Neural cell (in vitro differentiated cells): ENCODE measurements at regions not wholly inside any gene's neighbourhood (a gene's known extent, or its start where the extent isn't known, plus 50 kb on each side); places are given as distances from the start of the nearest gene placed in this dataset.

Source experiments
- H2AFZ ChIP-seq: fragments of 200-600, 300-800 bp; sonication (generic), shearing (Covaris generic); 2 replicates; pipeline ENCODE4 v1.6.0; 2014; ENCODE audit warnings: low read depth, mild to moderate bottlenecking, antibody characterized with exemption, low read length, moderate library complexity
- H3F3A ChIP-seq: fragments of 200-600 bp; shearing (Covaris generic); 2 replicates; pipeline ENCODE4 v1.6.1; 2016; ENCODE audit warnings: mild to moderate bottlenecking, moderate library complexity, mixed read lengths, antibody characterized with exemption, low read length; ENCODE audit not compliant: insufficient read depth, poor library complexity, severe bottlenecking
- H3K27ac ChIP-seq: fragments of 200-600, 300-800 bp; sonication (generic), shearing (Covaris generic); 2 replicates; pipeline ENCODE4 v1.5.1; 2014; ENCODE audit warnings: mild to moderate bottlenecking, low read length, moderate library complexity
- H3K27me3 ChIP-seq: fragments of 300-800, 200-600 bp; sonication (generic), shearing (Covaris generic); 2 replicates; pipeline ENCODE4 v1.6.0; 2014; ENCODE audit warnings: mild to moderate bottlenecking, low read depth, low read length, moderate library complexity; ENCODE audit not compliant: insufficient read depth
- H3K36me3 ChIP-seq: fragments of 300-800, 200-600 bp; sonication (generic), shearing (Covaris generic); 2 replicates; pipeline ENCODE4 v1.5.1; 2014; ENCODE audit warnings: mild to moderate bottlenecking, antibody characterized with exemption, low read length, moderate library complexity; ENCODE audit not compliant: insufficient read depth
- H3K4me2 ChIP-seq: fragments of 300-800, 200-600 bp; sonication (generic), shearing (Covaris generic); 2 replicates; pipeline ENCODE4 v1.6.0; 2014; ENCODE audit warnings: mild to moderate bottlenecking, low read length
- H3K4me3 ChIP-seq: fragments of 300-800, 200-600 bp; sonication (generic), shearing (Covaris generic); 2 replicates; pipeline ENCODE4 v1.5.1; 2014; ENCODE audit warnings: mild to moderate bottlenecking, low read length, moderate library complexity
- H3K79me2 ChIP-seq: fragments of 200-600 bp; shearing (Covaris generic); replicated peaks from 2 replicates; pipeline ENCODE4 v1.6.0; 2014; ENCODE audit warnings: mild to moderate bottlenecking, low read length, moderate library complexity; ENCODE audit not compliant: insufficient read depth
- H3K9ac ChIP-seq: fragments of 300-800, 200-600 bp; sonication (generic), shearing (Covaris generic); 2 replicates; pipeline ENCODE4 v1.6.1; 2016; ENCODE audit warnings: mild to moderate bottlenecking, low read length, mixed read lengths
- H3K9me2 ChIP-seq: fragments of 200-600 bp; shearing (Covaris generic); 2 replicates; pipeline ENCODE4 v1.6.1; 2016; ENCODE audit warnings: mild to moderate bottlenecking, low read length, mixed read lengths; ENCODE audit not compliant: insufficient read depth
- H3K9me3 ChIP-seq: fragments of 200-600, 300-800 bp; sonication (generic), shearing (Covaris generic); 2 replicates; pipeline ENCODE4 v1.6.1; 2016; ENCODE audit warnings: mild to moderate bottlenecking, mixed run types, low read length, moderate library complexity, mixed read lengths
- H4K20me1 ChIP-seq: fragments of 200-600 bp; shearing (Covaris generic); 2 replicates; pipeline ENCODE4 v1.6.1; 2016; ENCODE audit warnings: mild to moderate bottlenecking, mixed run types; ENCODE audit not compliant: insufficient read depth
- EP300 ChIP-seq: fragments of 450-650 bp; conservative IDR thresholded peaks from 2 replicates; pipeline ENCODE4 v1.6.1; 2014; ENCODE audit warnings: antibody characterized with exemption, mild to moderate bottlenecking, moderate library complexity; ENCODE audit not compliant: poor library complexity, severe bottlenecking
- EZH2 ChIP-seq: fragments of 200-600, 300-800 bp; shearing (Covaris generic), sonication (generic); IDR thresholded peaks from 2 replicates; pipeline ENCODE4 v1.6.1; 2014; ENCODE audit warnings: antibody characterized with exemption, low read length, borderline replicate concordance, mild to moderate bottlenecking; ENCODE audit not compliant: insufficient read depth, poor library complexity, severe bottlenecking
- MXI1 ChIP-seq: fragments of 450-650 bp; conservative IDR thresholded peaks from 2 replicates; pipeline ENCODE4 v1.6.1; 2014; ENCODE audit warnings: antibody characterized with exemption, mild to moderate bottlenecking; ENCODE audit not compliant: poor library complexity, severe bottlenecking
- POLR2AphosphoS5 ChIP-seq: IDR thresholded peaks from 2 replicates; pipeline ENCODE4 v1.6.1; 2012
- RAD21 ChIP-seq: fragments of 450-650 bp; conservative IDR thresholded peaks from 2 replicates; pipeline ENCODE4 v1.6.1; 2014; ENCODE audit warnings: antibody characterized with exemption, mild to moderate bottlenecking, moderate library complexity
- REST ChIP-seq: IDR thresholded peaks from 2 replicates; pipeline ENCODE4 v1.6.1; 2012; ENCODE audit warnings: borderline replicate concordance
- SMC3 ChIP-seq: fragments of 450-650 bp; conservative IDR thresholded peaks from 2 replicates; pipeline ENCODE4 v1.6.1; 2014; ENCODE audit warnings: antibody characterized with exemption, mild to moderate bottlenecking, moderate library complexity; ENCODE audit not compliant: poor library complexity
- TAF1 ChIP-seq: IDR thresholded peaks from 2 replicates; pipeline ENCODE4 v1.6.1; 2012; ENCODE audit warnings: low read depth
- TF ChIP-seq, protein P1 (sequence below): fragments of 450-650 bp; IDR thresholded peaks from 2 replicates; pipeline ENCODE4 v1.5.1; 2014; ENCODE audit warnings: antibody characterized with exemption, mild to moderate bottlenecking, moderate library complexity; ENCODE audit not compliant: poor library complexity, severe bottlenecking

DNA sequence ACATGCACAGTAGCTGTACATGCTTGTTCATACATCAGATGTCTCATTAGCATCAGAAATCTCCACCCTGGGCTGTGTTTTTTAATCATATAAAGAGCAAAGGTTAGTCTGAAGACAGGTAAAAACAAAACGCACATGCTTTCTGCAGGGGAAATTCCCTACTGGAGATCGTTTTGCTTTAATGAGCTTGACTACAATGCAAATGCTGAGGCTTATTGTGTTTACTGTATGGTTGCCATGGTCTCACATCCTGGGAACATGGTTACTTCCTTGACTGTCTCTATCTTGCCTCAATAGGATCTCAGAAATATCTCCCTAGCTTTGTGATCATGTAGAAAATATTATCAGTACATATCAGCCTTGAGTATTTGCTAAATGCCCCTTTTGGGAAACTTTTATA is 336.5 kb upstream of the TFPI start:
- Histone ChIP-seq H2AFZ (no peak overlapping the region), H3K79me2 (no peaks in the 10 kb centered on the region), H3K9me3 (no peaks in the 10 kb centered on the region), H3K4me3 (no peak overlapping the region), H3K4me2 (no peak overlapping the region), H3K9ac (no peak overlapping the region), H3K27ac (no peak overlapping the region), H4K20me1 (no peaks in the 10 kb centered on the region), H3K27me3 (no peaks in the 10 kb centered on the region), H3K36me3 (no peaks in the 10 kb centered on the region), H3K9me2 (no peaks in the 10 kb centered on the region), H3F3A (no peaks in the 10 kb centered on the region)
- no peak for TF ChIP-seq MXI1
- no peak for TF ChIP-seq POLR2AphosphoS5
- no peak for TF ChIP-seq SMC3
- no peak for TF ChIP-seq RAD21

- H2AFZ ChIP-seq, result no peak overlapping the region
- H4K20me1 ChIP-seq, result no peaks in the 10 kb centered on the region
- H3K4me3 ChIP-seq, result no peak overlapping the region
- TF ChIP-seq RAD21 (no peak), EZH2 (no peak), TAF1 (no peak), REST (no peak), MXI1 (no peak), POLR2AphosphoS5 (no peak), EP300 (no peak), SMC3 (no peak)
- TF ChIP-seq, protein P1, sequence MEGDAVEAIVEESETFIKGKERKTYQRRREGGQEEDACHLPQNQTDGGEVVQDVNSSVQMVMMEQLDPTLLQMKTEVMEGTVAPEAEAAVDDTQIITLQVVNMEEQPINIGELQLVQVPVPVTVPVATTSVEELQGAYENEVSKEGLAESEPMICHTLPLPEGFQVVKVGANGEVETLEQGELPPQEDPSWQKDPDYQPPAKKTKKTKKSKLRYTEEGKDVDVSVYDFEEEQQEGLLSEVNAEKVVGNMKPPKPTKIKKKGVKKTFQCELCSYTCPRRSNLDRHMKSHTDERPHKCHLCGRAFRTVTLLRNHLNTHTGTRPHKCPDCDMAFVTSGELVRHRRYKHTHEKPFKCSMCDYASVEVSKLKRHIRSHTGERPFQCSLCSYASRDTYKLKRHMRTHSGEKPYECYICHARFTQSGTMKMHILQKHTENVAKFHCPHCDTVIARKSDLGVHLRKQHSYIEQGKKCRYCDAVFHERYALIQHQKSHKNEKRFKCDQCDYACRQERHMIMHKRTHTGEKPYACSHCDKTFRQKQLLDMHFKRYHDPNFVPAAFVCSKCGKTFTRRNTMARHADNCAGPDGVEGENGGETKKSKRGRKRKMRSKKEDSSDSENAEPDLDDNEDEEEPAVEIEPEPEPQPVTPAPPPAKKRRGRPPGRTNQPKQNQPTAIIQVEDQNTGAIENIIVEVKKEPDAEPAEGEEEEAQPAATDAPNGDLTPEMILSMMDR, result no peak
- H3K27ac ChIP-seq, result no peak overlapping the region
- no peaks in the 10 kb centered on the region for H3K27me3 ChIP-seq
- H3K9me3 ChIP-seq, result no peaks in the 10 kb centered on the region
- no peaks in the 10 kb centered on the region for H3K9me2 ChIP-seq
- H3K79me2 ChIP-seq, result no peaks in the 10 kb centered on the region
- no peak overlapping the region for H3K4me2 ChIP-seq
- no peak overlapping the region for H3K9ac ChIP-seq
- no peaks in the 10 kb centered on the region for H3F3A ChIP-seq
- H3K36me3 ChIP-seq, result no peaks in the 10 kb centered on the region
Measured at GRCh38 chr2:187900021-187900420, 345.8 kb upstream of the TFPI start.

- no peak overlapping the region for H3K4me2 ChIP-seq
- no peak for TF ChIP-seq EZH2
- TF ChIP-seq EP300, result no peak
- no peak for TF ChIP-seq TAF1
- TF ChIP-seq, protein P1, result no peak
- TF ChIP-seq POLR2AphosphoS5, result no peak
- no peak for TF ChIP-seq MXI1
- TF ChIP-seq REST, result no peak
- no peak for TF ChIP-seq SMC3
- no peak for TF ChIP-seq RAD21
- H3K4me3 ChIP-seq, result no peak overlapping the region
- no peaks in the 10 kb centered on the region for H3K79me2 ChIP-seq
- H3K9ac ChIP-seq, result no peak overlapping the region
- no peaks in the 10 kb centered on the region for H3K27me3 ChIP-seq
- H3K36me3 ChIP-seq, result no peaks in the 10 kb centered on the region
- H3F3A ChIP-seq, result no peaks in the 10 kb centered on the region
- H3K9me2 ChIP-seq, result no peaks in the 10 kb centered on the region
- no peak overlapping the region for H2AFZ ChIP-seq
- H4K20me1 ChIP-seq, result no peaks in the 10 kb centered on the region
- no peaks in the 10 kb centered on the region for H3K9me3 ChIP-seq
- H3K27ac ChIP-seq, result no peak overlapping the region
Measured at GRCh38 chr2:187906021-187906420, 351.8 kb upstream of the TFPI start.
